ENCODE measurements at regions not wholly inside any gene's neighbourhood (a gene's known extent, or its start where the extent isn't known, plus 50 kb on each side); places are given as distances from the start of the nearest gene placed in this dataset.

DNA sequence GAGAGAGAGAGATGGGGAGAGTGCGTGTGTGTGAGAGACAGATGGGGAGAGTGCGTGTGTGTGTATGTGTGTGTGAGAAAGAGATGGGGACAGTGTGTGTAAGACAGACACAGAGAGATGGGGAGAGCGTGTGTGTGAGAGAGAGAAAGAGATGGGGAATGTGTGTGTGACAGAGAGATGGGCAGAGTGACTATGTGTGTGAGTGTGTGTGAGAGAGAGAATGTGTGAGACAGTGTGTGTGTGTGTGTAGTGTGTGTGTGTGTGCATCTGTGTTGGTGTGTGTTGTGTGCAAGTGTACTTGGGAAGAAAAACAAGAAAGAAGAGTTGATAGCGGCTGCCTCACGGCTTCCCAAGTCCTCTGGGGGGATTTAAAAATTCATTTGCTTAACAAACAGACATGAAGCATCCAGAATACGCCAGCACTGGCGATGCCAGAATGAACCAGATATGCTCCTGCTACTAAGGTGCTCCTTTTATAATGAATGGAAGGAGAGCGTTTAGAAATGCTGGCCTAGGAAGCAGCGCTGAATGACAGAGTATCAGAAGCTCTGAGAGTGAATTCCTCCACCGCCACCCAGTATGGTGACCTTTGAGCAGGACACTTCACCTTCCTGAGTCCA lies 186.1 kb upstream of the TSC22D2 start:
- no peaks in the 10 kb centered on the region for H3K4me1 ChIP-seq
- DNase-seq: no peak
- no peak overlapping the region for H3K4me3 ChIP-seq (ENCODE audit: low read depth, low read length)
- H3K9me3 ChIP-seq: no peaks in the 10 kb centered on the region
- 0 out of 2 replicates have a peak, but pooled peaks cover 3% of the 10 kb centered on the region for H3K27me3 ChIP-seq
- no peak for TF ChIP-seq CTCF (IDR thresholded peaks at IDR 0.05; ENCODE audit: low read depth, low read length)
- H3K36me3 ChIP-seq: no peaks in the 10 kb centered on the region

GRCh38 chr3:150220799-150221198 lies 187.3 kb upstream of the TSC22D2 start:
- Histone ChIP-seq H3K27me3 (0 out of 2 replicates have a peak, but pooled peaks cover 3% of the 10 kb centered on the region), H3K9me3 (no peaks in the 10 kb centered on the region), H3K36me3 (no peaks in the 10 kb centered on the region), H3K4me3 (ENCODE audit: low read depth, low read length) (peak overlapping the region; percentile 58), H3K4me1 (peaks cover under 1% of the 10 kb centered on the region; the same call in 1 of the 2 replicates)
- TF ChIP-seq CTCF (IDR thresholded peaks at IDR 0.05; ENCODE audit: low read depth, low read length): no peak
- DNase-seq: no peak

- Histone ChIP-seq H3K9me3 (no peaks in the 10 kb centered on the region), H3K36me3 (no peaks in the 10 kb centered on the region), H3K4me1 (peaks cover 3% of the 10 kb centered on the region; the same call in 1 of the 2 replicates), H3K4me3 (ENCODE audit: low read depth, low read length) (no peak overlapping the region), H3K27me3 (0 out of 2 replicates have a peak, but pooled peaks cover 3% of the 10 kb centered on the region)
- DNase-seq: no peak
- TF ChIP-seq CTCF (IDR thresholded peaks at IDR 0.05; ENCODE audit: low read depth, low read length): no peak
These were observed 188.1 kb upstream of the TSC22D2 start for GRCh38 chr3:150220041-150220440.

DNA sequence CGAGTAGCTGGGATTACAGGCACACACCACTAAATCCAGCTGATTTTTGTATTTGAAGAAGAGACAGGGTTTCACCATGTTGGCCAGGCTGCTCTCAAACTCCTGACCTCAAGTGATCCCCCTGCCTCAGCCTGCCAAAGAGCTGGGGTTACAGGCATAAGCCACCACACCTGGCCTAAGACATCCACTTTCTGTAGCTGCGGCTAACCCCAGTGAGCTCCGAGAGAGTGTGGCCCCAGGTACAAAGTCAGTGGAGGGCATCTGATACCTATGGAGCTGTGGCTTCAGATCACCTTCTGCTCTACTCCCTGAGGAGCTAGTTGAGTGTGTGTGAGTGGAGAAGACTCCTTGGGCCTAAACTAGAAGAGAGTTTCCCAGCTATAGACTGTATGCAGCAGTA lies 189.3 kb upstream of the TSC22D2 start:
- peaks cover 3% of the 10 kb centered on the region; the same call in 1 of the 2 replicates for H3K4me1 ChIP-seq
- no peaks in the 10 kb centered on the region for H3K9me3 ChIP-seq
- no peak overlapping the region for H3K4me3 ChIP-seq (ENCODE audit: low read depth, low read length)
- no peaks in the 10 kb centered on the region for H3K36me3 ChIP-seq
- no peak for DNase-seq
- no peak for TF ChIP-seq CTCF (IDR thresholded peaks at IDR 0.05; ENCODE audit: low read depth, low read length)
- H3K27me3 ChIP-seq: 0 out of 2 replicates have a peak, but pooled peaks cover 3% of the 10 kb centered on the region

DNA sequence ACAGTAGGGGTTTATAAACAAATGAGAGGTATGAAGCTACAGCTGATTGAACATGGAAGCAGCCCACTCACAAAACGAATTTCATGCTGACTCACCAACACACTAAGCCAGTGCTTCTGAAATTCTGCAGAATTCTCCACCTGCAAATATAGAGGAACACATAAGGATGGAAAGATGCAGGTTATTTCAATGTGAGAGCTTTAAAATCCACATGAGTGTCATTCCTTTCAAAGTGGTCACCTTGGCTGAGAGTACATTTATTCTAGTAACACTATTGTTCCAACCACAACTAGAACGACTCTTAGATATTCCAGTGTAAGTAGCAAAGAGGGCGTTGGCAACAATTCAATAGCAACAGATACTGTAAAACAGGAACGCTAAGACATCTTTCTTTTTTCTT lies 189.9 kb upstream of the TSC22D2 start:
- H3K36me3 ChIP-seq: no peaks in the 10 kb centered on the region
- no peaks in the 10 kb centered on the region for H3K9me3 ChIP-seq
- DNase-seq: no peak
- TF ChIP-seq CTCF (IDR thresholded peaks at IDR 0.05; ENCODE audit: low read depth, low read length): no peak
- 0 out of 2 replicates have a peak, but pooled peaks cover 3% of the 10 kb centered on the region for H3K27me3 ChIP-seq
- peaks cover 3% of the 10 kb centered on the region; the same call in 1 of the 2 replicates for H3K4me1 ChIP-seq
- no peak overlapping the region for H3K4me3 ChIP-seq (ENCODE audit: low read depth, low read length)

DNA sequence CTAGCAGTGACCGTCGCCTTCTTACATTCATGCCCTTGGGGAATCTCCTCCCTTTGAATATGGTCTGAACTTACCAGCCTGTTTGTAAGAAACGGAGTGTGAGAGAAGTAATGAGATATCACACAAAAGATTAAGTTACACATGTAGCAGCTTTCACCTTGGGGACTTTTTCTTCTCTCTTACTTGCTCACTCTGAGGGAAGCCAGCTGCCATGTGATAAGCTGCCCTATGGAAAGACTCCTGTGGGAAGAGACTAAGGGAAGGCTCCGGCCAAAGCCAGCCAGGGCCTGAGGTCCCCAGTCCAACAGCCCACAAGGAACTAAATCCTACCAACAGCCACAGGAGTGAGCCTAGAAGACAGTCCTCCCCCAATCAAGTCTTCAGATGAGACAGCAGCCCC lies 190.4 kb upstream of the TSC22D2 start:
- Histone ChIP-seq H3K9me3 (no peaks in the 10 kb centered on the region), H3K27me3 (0 out of 2 replicates have a peak, but pooled peaks cover 3% of the 10 kb centered on the region), H3K36me3 (no peaks in the 10 kb centered on the region), H3K4me3 (ENCODE audit: low read depth, low read length) (no peak overlapping the region), H3K4me1 (peaks cover 3% of the 10 kb centered on the region; the same call in 1 of the 2 replicates)
- DNase-seq: no peak
- TF ChIP-seq CTCF (IDR thresholded peaks at IDR 0.05; ENCODE audit: low read depth, low read length): no peak

Measured in BE2C (cell line).